ENCODE measurements at regions not wholly inside any gene's neighbourhood (a gene's known extent, or its start where the extent isn't known, plus 50 kb on each side); places are given as distances from the start of the nearest gene placed in this dataset.
A peak's percentile ranks its signal among the peaks of the same experiment; 100 is the strongest.
"Not testable (repeated sequence)": the region's sequence is repeated elsewhere in the genome, so short reads cannot be mapped to it uniquely, and the experiment has no call there.

DNA sequence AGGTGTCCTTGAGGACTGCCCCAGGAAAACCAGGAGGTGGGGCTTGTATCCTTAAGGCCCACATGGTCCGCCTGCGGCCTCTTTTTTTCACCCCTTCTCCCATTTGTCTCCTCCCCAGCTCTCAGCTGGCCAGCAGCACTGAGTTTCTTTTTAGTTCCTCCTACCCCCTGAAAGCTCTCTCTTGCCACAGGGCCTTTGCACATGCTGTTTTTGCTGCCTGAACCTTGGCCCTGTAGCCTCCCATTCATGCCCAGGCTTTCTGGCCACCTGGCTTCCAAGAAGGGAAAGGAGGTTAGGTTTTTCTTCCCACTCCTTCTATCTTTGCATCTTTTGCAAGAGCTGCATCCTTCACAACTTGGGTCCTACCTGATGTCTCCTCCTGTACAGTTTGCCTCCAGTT lies 358.1 kb downstream of the VRK1 start:
- DNase-seq: no peak

DNA sequence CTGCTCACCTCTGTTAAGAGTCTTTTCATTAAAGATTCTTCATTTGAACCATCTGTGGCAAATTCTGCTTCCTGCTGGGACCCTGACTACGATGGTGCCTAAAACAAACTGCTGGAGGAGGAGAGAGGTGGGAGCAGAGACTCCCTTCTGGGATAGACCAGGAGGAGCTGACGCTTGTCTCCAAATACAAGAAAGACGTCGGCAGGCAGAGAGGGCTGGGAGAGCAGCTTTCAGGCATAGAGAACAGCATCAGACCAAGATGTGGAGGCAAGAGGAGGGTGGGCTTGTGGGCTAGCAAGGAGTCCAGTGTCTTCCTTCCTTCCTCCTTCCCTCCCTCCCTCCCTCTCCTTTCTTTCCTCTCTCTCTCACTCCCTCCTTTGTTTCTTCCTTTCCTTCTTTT lies 358.6 kb downstream of the VRK1 start:
- no peak for DNase-seq

DNA sequence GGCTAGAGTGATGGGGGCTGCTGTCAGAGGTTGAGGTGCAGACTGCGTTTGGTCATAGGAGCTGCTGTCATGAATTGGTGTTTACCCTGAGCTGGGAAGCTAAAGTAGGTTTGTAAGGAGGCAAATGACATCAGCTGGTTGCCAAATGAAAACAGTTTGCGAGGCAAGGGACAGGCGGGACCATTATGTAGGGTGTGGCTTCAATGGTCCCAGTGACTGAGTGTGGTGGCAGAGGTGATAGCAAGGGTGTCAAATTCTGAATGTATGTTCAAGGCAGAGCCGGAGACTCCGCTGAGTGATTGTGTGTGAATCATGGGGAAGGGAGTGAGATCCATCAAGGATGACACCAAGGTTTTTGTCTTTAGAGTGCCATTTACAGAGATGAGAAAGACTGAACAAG lies 359.5 kb downstream of the VRK1 start:
- no peak for DNase-seq

DNA sequence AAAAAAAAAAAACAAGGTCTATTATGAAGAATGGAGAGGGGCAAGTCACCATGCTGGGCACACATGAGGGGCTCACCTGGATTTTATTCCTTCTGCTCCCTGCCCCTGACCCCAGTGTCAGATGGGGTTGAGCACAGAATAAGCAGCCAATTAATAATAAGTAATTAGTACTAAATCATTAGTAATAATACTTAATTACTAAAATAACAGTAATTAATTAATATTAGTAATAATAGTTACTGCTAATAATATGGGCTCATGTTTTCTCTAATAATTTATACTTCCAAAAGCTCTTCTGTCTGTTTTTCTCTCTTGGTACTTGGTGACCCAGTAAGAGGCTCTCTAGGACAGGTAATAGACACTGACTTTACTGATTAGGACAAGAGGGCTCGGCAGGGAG lies 360.9 kb downstream of the VRK1 start:
- DNase-seq: no peak

DNA sequence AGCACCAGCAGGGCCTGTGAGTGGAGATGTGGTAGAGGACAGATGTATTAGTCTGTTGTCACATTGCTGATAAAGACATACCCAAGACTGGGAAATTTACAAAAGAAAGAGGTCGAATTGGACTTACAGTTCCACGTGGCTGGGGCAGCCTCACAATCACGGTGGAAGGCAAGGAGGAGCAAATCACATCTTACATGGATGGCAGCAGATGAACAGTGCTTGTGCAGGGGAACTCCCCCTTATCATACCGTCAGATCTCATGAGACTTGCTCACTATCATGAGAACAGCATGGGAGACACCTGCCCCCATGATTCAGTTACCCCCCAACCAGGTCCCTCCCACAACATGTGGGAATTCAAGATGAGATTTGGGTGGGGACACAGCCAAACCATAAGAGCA lies 361.9 kb downstream of the VRK1 start:
- no peak for DNase-seq

DNA sequence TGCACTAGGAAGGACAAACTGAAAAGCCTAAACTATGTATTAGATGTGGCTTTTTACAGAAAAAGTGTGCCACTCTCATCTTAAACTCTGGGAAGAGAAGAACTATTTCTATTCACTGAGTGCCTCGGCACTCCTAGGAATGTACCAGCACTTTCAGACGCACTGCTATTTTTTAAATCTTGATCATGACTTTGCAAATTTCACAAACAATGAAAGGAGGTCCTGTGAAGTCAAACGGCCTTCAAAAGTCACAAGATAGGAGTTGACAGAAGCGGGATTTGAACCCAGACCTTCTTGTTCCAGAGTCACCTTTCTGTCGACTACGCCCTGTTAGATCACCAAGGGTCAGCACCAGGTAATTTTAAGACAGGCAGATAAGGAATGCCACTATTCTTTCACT lies 365.4 kb downstream of the VRK1 start:
- DNase-seq: no peak

DNA sequence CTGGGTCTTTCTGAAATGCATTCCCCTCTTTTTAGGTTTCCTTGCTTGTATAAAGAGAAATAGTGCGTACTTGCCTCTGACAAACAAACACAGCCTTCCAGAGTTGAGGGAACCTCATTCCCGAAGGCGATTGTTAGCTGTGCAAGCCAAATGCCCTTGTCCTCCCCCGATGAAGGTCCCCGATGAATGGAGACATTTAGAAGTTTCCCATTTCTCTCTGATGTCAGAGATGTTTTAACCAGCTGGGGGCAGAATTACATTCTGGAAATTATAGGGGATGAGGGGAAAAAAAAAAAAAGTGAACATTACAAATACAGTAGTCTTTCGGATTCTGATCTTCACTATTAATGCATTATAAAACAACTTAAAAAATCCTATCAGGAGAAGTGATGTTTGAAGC lies 366.8 kb downstream of the VRK1 start:
- DNase-seq: no peak

DNA sequence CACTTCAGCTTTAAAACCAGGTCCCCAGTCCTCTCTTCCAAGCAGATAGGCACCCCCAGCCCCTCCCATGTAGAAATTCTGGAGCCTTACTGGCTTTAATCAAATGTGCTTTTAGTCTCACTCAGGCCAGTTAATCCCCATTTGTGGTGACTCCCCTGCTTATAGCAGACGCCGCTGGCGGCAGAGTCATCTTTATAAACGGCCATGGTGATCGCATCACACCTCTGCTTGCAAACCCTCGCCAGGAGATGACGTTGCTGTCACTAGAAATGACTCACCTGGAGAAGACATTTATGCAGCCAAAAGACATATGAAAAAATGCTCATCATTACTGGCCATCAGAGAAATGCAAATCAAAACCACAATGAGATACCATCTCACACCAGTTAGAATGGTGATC lies 369.3 kb downstream of the VRK1 start:
- no peak for DNase-seq

DNA sequence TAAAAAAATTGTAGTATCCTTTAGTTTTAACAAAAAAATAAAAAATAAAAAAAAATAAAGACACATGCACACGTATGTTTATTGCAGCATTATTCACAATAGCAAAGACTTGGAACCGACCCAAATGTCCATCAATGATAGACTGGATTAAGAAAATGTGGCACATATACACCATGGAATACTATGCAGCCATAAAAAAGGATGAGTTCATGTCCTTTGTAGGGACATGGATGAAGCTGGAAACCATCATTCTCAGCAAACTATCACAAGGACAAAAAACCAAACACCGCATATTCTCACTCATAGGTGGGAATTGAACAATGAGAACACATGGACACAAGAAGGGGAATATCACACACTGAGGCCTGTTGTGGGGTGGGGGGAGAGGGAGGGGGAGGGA lies 370.4 kb downstream of the VRK1 start:
- DNase-seq: not testable (repeated sequence)

DNA sequence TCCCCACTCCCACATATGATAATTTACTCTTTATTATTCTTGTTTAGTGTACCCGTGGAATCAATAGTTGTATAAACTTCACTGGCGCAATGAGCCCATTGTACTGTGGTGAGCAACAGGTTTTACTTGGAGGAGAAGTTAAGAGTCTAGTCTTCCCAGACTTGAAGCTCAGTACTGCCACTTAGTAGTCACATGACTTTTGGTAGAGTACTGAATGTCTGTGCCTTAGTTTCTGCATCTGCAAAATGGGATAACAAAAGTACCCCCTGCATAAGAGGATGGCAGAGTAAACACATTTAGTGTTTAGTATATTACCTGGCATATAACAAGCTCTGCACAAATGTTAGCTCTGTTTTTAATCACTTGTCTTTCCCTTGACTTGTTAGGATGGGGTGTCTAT lies 375.5 kb downstream of the VRK1 start:
- DNase-seq: no peak

DNA sequence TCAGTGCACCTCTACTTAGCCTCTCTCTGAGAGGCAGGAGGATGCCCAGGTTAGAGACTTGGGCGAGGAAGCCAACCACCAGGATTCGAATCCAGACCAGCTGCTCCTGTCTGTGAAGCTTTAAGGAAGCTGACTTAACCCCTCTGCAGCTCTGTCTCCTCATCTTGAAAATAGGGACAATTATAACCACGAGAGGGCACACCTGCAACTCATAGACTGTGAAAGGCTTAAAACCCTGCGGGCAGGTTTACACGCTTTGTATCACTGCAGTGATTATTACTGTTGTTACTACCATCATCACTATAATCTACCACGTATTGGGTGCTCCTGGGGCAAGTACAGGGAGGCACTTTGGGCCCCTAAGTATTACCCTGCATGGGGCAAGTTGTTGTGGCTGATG lies 379.8 kb downstream of the VRK1 start:
- DNase-seq: peak in 1 of 2 donors; percentile 14

DNA sequence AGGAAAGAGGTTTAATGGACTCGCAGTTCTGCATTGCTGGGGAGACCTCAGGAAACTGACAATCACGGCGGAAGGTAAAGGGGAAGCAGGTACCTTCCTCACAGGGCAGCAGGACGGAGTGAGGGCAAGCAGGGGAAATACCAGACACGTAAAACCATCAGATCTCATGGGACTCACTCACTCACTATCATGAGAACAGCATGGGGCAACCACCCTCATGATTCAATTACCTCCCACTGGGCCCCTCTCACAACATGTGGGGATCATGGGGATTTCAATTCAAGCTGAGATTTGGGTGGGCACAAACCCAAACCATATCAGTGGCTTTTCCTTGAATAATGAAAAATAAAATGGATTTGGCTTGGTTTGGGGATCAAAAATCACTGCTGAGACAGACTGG lies 380.5 kb downstream of the VRK1 start:
- DNase-seq: no peak

DNA sequence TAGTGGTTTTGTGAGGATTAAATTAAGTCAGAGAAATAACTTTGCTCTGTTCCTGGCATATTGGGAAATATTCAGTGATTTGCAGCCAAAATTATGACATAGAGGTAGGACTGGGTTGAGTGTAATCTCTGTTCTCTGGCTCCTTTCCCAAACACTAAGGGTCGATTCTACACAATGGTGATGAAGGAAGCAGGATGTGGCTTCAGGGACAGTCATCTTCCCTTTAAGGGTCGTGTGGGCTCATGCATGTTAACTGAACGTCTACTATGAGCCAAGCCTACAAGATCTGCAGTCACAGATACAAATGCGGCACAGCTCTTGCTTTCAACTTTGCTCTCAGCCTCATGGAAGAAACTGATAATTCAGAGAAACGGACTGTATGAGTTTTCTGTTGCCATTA lies 381.6 kb downstream of the VRK1 start:
- no peak for DNase-seq

DNA sequence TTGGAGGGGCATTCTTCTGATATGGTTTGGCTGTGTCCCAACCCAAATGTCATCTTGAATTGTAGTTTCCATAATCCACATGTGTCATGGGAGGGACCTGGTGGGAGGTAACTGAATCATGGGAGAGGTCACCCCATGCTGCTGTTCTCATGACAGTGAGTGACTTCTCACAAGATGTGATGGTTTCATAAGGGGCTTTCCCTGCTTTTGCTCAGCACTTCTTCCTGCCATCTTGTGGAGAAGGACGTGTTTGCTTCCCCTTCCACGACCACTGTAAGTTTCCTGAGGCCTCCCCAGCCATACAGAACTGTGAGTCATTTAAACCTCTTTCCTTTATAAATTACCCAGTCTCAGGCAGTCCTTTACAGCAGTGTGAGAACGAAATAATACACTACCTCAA lies 382.4 kb downstream of the VRK1 start:
- DNase-seq: no peak

DNA sequence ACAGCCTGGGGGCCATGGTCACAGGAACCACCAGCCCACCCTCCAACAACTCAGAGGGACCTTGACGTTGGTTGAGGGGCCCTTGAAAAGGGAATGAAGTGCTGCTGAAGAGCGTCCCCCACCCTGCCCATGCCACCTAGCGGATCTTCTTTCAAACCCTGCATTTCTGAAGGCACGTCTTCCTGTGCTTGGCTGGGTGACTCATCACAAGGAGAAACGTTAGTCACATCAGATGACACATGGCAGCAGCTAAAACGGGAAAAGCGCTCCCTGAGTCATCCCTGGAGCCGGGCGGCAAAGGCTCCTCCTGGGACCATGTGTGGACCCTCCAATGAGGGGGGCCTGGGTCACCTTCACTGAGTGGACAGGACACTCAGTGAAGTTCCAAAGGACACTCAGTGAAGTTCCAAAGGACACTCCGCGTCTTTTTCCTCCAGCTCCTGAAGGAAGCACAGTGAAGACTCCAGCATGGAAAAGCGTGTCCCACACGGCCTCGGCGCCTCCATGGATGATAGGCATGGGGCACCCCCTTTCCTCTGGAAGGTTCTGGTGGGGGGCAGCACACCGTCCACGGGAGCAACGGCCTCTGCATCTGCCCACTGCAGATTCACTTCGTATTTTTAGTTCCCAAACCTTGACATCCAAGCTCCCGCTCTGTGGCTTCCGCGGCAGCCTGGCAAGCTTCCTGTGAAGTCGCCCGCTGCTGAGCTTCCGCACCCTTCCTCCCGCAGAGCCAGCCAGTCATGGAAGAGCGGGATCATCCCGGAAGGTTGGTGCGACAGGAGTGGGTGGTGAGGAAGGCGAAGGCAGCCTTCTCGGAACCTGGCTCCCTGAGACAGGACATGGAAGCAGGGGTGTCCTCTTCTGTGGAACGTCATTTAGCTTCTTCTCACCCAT lies 383.4 kb downstream of the VRK1 start:
- peak in 1 of 2 donors; percentile 11 for DNase-seq

DNA sequence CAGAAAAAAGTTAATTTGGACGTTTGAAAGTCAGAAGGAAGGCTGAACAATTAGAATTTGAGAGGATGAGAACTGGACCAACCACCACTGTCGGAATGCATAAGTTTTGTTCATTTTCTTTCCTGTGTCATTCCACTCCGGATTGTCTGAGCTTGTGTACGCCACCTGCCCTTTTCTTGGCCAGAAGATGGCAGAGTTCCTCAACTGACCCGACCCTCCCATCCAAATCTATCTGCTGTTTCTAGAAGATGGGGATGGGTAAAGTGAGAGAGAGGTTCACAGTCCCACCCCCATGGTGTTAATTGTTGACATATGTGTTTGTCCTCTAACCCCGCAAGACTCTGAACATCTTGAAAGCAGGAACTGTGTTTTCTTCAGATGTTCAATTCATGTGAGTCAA lies 388.0 kb downstream of the VRK1 start:
- no peak for DNase-seq

DNA sequence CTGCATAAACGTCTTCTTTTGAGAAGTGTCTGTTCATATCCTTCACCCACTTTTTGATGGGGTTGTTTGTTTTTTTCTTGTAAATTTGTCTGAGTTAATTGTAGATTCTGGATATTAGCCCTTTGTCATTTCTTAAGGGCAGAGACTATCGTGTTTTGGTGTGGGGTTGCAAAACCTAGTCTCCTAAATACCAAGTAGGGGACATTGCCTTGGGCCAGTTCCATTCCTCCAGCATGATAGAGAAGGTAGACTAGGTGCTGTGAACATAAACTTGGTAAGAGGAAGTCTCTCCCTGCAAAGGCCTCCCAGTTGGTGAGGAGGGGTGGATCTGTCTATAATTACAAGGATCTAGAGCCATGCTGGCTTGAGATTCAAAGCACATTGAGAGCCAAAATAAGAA lies 390.7 kb downstream of the VRK1 start:
- DNase-seq: no peak

DNA sequence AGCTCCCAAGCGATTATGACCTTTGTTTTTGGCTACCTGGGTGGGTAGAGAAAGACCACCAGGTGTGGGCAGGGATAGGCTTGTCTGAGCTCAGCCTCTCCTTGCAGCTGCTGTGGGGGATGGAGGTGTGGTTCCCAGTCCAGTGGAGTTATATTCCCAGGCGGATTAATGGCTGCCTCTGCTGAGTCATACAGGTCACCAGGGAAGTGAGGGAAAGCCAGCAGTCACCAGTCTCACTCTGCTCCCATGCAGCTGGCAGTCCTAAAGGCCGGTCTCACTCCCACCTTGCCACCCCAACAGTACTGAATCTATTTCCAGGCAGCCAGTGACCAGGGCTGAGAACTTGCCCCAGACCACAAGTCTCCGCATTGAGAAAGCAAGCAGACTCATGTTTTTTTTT lies 399.2 kb downstream of the VRK1 start:
- DNase-seq: no peak

DNA sequence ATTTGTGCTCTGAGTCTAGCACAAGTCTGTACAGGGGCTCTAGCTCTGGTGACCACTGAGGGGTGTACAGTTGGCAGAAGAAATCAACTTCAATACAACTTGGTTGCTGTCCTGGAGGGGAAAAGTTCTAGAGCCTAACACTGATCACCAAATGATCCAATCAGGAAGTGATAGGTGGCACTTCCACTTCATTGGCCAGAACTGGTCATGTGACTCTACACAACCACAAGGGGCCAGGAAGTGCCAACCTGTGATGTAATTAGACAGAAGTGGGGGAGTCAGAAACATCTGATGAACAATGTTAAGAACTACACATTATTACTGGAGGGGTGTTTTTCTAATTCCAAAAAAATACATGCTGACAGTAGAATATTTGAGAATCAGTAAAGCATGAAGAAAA lies 401.6 kb downstream of the VRK1 start:
- no peak for DNase-seq

DNA sequence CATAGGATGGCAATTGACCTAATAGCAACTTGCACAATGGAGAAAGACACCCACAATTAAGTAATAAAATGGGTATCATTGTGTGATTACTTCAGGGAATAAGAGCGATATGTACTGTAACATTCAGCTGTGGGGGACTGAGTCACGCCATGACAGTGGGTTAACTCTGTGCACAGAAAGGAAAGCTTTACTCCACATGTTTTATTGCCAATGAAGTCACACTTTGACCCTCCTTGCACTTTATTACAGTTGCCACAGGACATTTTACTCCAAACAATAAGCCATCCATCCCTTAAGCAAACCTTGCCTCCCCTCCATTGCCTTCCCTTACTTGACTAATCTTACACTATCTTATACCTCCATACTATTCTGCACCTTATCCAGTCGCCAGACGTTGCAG lies 403.1 kb downstream of the VRK1 start:
- DNase-seq: no peak

DNA sequence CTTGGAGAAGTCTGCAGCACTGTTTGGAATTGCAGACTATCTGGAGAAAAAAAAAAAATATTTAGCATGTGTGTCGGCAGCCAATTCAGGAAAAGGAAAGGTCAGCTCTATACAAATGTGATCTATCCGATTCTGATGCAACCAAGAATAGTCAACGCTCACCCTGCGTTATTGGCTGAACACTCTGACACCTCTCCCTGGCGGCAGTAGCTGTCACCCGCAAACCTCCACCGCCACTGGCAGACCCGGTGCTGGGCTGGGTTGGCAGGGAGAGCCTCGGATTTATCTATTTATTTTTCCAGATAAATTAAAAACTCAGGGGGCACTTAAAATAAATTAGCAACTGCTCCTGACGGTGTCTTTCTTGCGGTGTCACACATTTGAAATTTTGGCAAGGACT lies 409.7 kb downstream of the VRK1 start:
- DNase-seq: no peak

DNA sequence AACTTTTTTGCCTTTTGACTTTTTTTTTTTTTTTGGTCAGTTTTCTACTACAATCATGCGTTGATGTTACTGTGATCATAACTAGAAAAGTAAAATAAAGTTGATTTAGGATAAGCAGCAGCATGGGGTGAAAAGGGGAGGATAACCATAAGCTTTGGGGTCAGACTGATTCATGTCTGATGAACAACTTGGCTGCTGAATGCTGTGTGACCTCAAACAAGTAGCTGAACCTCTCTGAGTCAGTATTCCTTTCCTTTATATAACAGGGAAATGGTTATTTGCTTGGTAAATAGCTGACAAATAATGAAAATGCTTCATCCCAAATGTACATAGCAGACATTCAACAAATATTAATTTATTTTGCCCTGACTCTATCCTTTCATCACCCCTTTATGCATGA lies 413.0 kb downstream of the VRK1 start:
- DNase-seq: no peak

DNA sequence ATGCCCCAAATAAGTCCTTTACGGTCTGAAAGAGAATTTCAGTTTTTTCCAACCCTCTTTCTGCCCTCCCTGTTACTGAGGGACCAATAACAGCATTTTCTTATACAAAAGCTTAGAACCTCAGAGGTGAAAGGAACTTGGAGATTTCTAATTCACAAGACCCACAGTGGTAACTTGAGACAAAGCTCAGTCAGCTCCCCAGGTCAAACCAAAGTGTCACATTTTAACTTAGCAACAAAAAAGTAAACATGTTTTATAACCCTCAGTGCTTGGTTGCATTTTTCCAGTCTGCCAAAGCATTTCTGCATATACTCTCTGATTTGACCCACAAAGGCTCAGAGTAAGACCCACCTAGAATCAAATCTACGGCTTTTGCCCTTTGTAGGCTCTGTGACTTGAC lies 415.2 kb downstream of the VRK1 start:
- no peak for DNase-seq

DNA sequence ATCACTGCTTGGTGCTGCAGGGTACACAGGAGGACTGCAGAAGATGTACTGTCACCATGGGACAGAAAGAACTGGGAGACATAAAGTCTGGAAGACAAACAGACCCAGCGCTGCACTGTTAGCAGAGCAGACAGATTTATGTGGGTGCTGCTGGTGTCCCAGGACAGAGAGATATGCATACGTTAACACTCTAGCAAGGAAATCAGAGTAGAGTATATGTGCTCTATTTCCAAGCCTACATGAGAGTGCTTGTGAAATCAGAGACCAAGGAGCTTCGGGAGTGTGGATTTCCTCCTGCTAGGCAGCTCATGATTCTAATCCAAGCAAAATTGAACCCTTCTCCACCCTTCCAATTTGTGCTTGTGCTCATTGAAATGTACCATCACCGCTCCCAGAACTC lies 416.5 kb downstream of the VRK1 start:
- DNase-seq: no peak

DNA sequence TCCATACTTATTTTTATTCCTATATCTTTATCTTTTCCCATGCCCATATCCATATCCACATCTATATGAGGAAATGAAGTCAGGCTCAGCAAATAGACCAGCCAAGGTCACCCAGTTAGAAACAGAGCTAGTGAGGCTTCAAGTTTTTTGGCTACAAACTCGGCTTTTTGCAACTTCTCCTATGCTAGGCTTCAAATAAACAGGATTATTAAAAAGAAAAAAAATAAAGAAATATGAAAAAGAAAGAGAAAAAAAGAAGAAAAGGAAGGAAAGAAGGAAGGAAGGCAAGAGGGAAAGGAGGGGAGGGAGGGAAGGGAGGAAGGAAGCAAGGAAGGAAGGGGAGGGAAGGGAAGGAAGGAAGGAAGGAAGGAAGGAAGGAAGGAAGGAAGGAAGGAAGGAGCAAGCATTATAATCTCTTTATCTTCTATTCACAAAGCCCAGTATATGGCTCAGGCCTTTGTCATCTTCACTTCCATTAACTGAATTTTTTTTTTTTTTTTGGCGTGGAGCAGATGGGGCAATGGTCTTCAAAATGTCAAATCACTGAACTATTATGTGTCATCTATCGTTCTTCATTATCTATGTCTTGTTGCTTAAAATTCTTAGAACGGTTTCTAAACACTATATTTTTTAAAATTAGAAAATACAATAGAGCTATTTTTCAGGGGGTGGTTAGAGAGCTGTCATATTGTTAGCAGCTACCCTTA lies 418.2 kb downstream of the VRK1 start:
- DNase-seq: no peak
